Adrenal gland (tissue), 5 donors: ENCODE measurements at regions not wholly inside any gene's neighbourhood (a gene's known extent, or its start where the extent isn't known, plus 50 kb on each side); places are given as distances from the start of the nearest gene placed in this dataset.

Experiments used
- CTCF ChIP-seq, 6 experiments: fragments of 450-650 bp in 4 of 6; fragments of 200-600 bp in 2 of 6; sonication (generic) in 1 of 6; IDR thresholded peaks; 1 replicate in 5 of 6; 2 replicates in 1 of 6; pipeline versions ENCODE4 v1.5.1 to v1.8.0; 2016 to 2021; ENCODE audit warnings: antibody characterized with exemption in 6 of 6, mild to moderate bottlenecking in 2 of 6, moderate library complexity in 1 of 6
- POLR2A ChIP-seq, 2 donors: fragments of 450-650 bp; IDR thresholded peaks; one replicate each; pipeline ENCODE4 v1.6.1; 2017; ENCODE audit warnings: antibody characterized with exemption in 2 of 2, mild to moderate bottlenecking in 2 of 2, moderate library complexity in 1 of 2
- donor health status: DM: no; HTN: no; CAD: no.

- TF ChIP-seq CTCF (IDR thresholded peaks at IDR 0.05) (no peak), POLR2A (IDR thresholded peaks at IDR 0.05) (no peak)
Measured at GRCh38 chr11:70779433-70780245, 381.3 kb downstream of the CTTN start.
